Choroid plexus epithelial cell (primary cell): ENCODE measurements at regions not wholly inside any gene's neighbourhood (a gene's known extent, or its start where the extent isn't known, plus 50 kb on each side); places are given as distances from the start of the nearest gene placed in this dataset.

Source experiments
- DNase-seq: peaks from one replicate; pipeline ENCODE4 v3.0.0-alpha.2; 2010; ENCODE audit warnings: low read depth
- H3K4me3 ChIP-seq: 2 replicates; pipeline ENCODE4 v1.5.1; 2011; ENCODE audit warnings: low read depth, mild to moderate bottlenecking, control low read depth, low read length, moderate library complexity
- TF ChIP-seq, protein P1 (sequence below): conservative IDR thresholded peaks from 2 replicates; pipeline ENCODE4 v1.5.1; 2011; ENCODE audit warnings: low read depth, mild to moderate bottlenecking, control low read depth, inconsistent platforms, low read length, moderate library complexity

DNA sequence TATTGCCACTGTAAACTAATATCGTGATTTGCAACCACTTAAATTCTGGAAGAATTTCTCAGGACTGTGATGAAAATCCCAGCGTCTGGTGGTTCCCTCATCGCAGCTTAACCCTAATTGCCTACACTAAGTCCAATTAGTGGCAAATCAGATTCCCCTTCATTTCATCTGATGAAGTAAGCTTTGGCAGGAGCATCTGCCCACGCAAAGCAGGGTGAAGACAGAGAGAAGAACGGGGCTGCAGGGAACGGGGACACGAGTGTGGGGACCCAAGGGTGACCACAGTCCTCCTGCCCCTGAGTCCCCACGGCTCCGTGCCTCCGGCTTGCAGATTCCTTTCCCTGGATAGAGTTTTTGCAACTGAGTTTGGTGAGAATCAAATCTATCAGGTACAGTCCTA lies 159.5 kb downstream of the LY86 start:
- TF ChIP-seq, protein P1, sequence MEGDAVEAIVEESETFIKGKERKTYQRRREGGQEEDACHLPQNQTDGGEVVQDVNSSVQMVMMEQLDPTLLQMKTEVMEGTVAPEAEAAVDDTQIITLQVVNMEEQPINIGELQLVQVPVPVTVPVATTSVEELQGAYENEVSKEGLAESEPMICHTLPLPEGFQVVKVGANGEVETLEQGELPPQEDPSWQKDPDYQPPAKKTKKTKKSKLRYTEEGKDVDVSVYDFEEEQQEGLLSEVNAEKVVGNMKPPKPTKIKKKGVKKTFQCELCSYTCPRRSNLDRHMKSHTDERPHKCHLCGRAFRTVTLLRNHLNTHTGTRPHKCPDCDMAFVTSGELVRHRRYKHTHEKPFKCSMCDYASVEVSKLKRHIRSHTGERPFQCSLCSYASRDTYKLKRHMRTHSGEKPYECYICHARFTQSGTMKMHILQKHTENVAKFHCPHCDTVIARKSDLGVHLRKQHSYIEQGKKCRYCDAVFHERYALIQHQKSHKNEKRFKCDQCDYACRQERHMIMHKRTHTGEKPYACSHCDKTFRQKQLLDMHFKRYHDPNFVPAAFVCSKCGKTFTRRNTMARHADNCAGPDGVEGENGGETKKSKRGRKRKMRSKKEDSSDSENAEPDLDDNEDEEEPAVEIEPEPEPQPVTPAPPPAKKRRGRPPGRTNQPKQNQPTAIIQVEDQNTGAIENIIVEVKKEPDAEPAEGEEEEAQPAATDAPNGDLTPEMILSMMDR = no peak
- H3K4me3 ChIP-seq = no peak overlapping the region
- DNase-seq = no peak

DNA sequence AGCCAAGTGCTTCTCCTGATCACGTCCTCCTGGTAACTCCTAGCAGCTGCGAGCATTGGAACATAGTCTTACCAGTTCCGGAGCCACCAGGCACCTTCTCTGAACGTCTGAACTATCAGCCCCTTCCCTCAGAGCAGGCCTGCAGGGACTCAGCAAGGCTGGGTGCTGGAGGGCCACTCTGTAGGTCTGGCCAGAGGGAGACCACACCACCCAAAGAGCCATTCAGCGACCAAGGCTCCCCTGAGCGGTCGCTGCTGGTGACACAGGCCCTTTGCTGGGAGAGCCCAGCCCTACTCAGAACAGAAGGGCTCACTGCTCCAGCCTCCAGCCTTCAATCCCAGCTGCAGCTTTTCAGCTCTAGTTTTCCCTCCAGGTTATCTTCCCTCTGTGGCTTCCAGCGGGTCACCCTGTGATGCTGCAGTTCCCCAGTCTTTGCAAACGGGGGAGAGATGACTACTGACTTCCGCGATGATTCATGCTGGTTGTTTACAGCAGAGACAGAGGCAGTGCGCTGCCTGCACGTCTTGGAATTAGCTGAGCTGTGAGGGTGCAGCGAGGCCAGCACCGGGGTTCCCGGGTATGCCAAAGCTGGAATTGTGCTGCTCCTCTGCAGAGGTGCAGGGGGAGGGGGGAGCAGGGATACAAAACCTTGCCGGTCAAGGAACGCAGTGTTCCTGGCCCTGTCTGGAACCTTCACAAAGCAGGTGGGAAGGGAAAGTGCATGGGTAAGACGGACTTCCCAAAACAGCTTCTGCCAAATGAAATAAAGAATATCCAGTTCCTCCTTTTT lies 161.4 kb downstream of the LY86 start:
- TF ChIP-seq, protein P1 = peak; percentile 20
- peak overlapping the region; percentile 39 for H3K4me3 ChIP-seq
- DNase-seq = peak; percentile 91

DNA sequence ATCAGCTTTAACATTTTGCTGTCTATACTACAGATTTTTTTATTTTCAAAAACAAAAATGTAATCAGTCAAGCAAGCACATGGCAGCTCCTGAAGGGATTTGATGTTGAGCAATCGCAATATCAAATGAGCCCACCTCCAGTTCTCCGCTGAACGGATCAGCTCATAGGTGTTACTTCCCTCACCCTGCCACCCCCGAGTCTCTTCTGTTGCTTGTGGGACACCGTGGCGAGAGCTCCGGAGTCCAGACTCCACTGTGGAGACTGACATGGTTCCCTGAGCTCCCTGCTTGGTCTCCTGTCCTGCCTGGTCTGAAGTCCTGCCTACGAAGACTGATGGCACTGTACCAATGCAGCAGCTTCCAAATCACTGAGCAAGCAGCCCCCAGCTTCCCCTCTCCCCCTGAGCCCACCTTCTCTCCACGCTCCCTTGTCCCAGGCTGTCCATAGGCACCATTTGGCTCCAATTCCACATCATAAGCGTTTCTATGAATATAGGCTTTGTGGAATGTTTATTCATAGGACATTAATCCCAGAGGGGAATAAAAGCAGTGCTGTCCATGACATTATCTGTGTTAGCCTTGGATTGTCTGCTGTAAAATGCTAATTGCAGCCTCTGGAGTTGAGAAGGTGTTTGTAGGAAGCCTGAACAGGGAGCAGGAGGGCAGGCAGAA lies 162.2 kb downstream of the LY86 start:
- TF ChIP-seq, protein P1 = no peak
- H3K4me3 ChIP-seq = no peak overlapping the region
- no peak for DNase-seq

DNA sequence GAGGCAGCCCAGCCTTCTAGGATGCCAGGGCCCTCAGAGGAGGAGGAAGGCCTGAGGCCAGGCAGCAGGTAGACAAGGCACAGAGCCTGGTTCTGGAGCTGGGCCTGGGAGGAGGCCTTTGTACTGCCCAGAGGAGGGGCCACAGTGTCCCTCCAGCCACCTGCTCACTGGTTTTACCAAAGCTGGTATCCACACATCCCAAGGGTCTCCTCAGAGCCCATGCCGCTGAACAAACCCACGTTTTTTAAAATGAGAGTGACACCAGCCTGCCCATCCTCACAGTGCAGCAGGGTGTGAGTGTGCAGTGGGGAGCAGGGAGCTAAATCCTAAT lies 162.7 kb downstream of the LY86 start:
- no peak overlapping the region for H3K4me3 ChIP-seq
- no peak for DNase-seq
- TF ChIP-seq, protein P1 = no peak

DNA sequence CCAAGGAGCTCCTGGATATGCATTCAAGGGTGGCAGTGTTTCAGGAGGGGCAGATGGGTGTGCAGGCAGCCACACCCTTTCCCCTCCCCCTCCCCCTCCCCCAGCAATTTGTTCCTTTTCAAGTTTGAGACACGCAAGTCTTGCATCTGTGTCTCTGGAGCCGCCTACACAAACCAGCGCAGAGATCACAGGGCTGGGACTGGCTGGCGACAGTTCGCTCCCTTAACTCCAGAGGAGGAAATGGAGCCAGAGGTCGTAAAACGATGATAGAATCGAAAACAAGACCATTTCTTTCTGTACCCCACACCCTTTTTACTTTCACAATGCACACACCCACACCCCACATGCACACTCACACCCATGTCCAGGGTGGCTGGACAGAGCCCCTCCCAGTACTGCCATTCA lies 163.1 kb downstream of the LY86 start:
- TF ChIP-seq, protein P1 = no peak
- no peak for DNase-seq
- no peak overlapping the region for H3K4me3 ChIP-seq

DNA sequence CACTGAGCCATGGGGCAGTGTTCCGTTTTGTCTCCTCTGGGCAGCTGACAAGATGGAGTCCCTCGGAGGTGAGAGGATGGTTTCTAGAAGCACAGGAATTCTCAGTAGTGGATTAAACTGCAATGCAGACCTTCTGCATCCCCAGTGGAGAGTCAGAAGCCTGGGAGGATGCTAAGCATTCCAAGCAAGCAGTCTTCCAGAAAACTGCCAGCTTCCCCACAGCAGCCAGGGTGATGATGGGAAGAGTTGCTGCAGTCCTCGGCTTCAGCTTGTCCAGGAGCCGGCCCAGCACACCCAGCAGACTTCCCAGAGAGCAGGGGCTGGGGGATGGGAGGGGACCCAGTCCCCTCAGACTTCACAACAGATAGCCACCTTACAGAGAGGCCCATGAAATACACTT lies 163.6 kb downstream of the LY86 start:
- TF ChIP-seq, protein P1 = no peak
- H3K4me3 ChIP-seq = no peak overlapping the region
- no peak for DNase-seq

DNA sequence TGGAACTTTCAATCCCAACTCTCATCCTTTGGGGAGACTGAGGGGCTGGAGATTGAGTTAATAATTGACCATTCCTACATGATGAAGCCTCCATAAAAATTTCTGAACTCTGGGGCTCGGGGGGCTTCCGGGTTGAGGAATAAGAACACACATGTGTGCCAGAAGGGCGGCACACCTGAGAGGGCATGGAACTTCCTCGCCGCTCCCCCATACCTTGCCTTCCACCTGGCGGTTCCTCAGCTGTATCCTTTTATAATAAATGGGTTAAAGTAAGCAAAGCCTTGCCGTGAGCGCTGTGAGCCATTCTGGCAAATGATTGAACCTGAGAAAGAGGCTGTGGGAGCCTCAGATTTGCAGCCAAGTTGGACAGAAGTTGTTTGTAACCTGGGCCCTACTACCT lies 164.8 kb downstream of the LY86 start:
- H3K4me3 ChIP-seq = no peak overlapping the region
- TF ChIP-seq, protein P1 = no peak
- no peak for DNase-seq
